ENCODE measurements at regions not wholly inside any gene's neighbourhood (a gene's known extent, or its start where the extent isn't known, plus 50 kb on each side); places are given as distances from the start of the nearest gene placed in this dataset.

DNA sequence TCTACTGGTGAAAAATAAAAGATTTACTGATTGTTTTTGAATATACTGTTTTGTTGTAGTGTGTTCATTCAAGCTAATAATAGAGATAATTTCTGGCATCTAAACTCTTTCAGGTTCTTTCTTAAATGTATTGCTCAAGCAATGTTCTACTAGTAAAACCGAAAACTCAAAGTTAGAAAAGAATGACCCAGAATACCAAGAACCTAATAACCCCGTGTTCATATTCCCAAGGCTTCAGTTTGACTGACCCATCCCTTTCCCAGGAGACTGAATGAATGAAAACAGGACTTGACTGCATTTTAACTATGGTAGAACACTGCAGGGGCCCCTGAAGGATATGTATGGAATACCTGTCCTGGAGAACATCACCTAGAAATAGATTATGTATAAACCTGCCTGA is 375.3 kb downstream of the MAFB start:
- TF ChIP-seq, protein P1, sequence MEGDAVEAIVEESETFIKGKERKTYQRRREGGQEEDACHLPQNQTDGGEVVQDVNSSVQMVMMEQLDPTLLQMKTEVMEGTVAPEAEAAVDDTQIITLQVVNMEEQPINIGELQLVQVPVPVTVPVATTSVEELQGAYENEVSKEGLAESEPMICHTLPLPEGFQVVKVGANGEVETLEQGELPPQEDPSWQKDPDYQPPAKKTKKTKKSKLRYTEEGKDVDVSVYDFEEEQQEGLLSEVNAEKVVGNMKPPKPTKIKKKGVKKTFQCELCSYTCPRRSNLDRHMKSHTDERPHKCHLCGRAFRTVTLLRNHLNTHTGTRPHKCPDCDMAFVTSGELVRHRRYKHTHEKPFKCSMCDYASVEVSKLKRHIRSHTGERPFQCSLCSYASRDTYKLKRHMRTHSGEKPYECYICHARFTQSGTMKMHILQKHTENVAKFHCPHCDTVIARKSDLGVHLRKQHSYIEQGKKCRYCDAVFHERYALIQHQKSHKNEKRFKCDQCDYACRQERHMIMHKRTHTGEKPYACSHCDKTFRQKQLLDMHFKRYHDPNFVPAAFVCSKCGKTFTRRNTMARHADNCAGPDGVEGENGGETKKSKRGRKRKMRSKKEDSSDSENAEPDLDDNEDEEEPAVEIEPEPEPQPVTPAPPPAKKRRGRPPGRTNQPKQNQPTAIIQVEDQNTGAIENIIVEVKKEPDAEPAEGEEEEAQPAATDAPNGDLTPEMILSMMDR (IDR thresholded peaks at IDR 0.05), result no peak
- TF ChIP-seq EP300 (IDR thresholded peaks at IDR 0.05) (no peak), POLR2AphosphoS5 (IDR thresholded peaks at IDR 0.05) (no peak), POLR2A (IDR thresholded peaks at IDR 0.05) (no peak)

All from sigmoid colon (tissue), 4 donors.